Gastroesophageal sphincter (tissue), 4 donors: ENCODE measurements at regions not wholly inside any gene's neighbourhood (a gene's known extent, or its start where the extent isn't known, plus 50 kb on each side); places are given as distances from the start of the nearest gene placed in this dataset.
"Not testable (repeated sequence)": the region's sequence is repeated elsewhere in the genome, so short reads cannot be mapped to it uniquely, and the experiment has no call there.

Source experiments
- ATAC-seq: fragments of 150-250 bp; one replicate; pipeline ENCODE4 v1.9.1; 2016; ENCODE audit warnings: mild to moderate bottlenecking, moderate library complexity
- H3K27ac ChIP-seq, 4 donors: fragments of 200-600 bp; sonication (generic) in 3 of 4; 1 replicate in 3 of 4; 2 replicates in 1 of 4; pipeline ENCODE4 v1.5.1; 2016 to 2019
- H3K27me3 ChIP-seq: fragments of 200-600 bp; sonication (generic); one replicate; pipeline ENCODE4 v1.5.1; 2019
- H3K36me3 ChIP-seq, 2 donors: fragments of 200-600 bp; sonication (generic); one replicate each; pipeline ENCODE4 v1.5.1; 2019; ENCODE audit warnings: control low read depth in 1 of 2
- H3K4me1 ChIP-seq, 3 donors: fragments of 200-600 bp; sonication (generic); 1 replicate in 2 of 3; 2 replicates in 1 of 3; pipeline ENCODE4 v1.5.1; 2016 to 2019; ENCODE audit warnings: control low read depth in 2 of 3
- H3K4me3 ChIP-seq, 2 donors: fragments of 200-600 bp; sonication (generic); one replicate each; pipeline ENCODE4 v1.5.1; 2019; ENCODE audit warnings: mild to moderate bottlenecking in 1 of 2, moderate library complexity in 1 of 2
- H3K9me3 ChIP-seq, 3 donors: fragments of 200-600 bp; sonication (generic); one replicate each; pipeline ENCODE4 v1.5.1; 2017 to 2019; ENCODE audit warnings: control low read depth in 2 of 3
- EP300 ChIP-seq: sonication (generic); formaldehyde crosslinking; IDR thresholded peaks from one replicate; pipeline ENCODE4 v1.6.1; 2017; ENCODE audit warnings: antibody characterized with exemption, mild to moderate bottlenecking
- POLR2A ChIP-seq, 2 donors: fragments of 450-650 bp; IDR thresholded peaks; one replicate each; pipeline ENCODE4 v1.6.1; 2017; ENCODE audit warnings: antibody characterized with exemption in 2 of 2, mild to moderate bottlenecking in 2 of 2, moderate library complexity in 1 of 2
- POLR2AphosphoS5 ChIP-seq: sonication (generic); formaldehyde crosslinking; IDR thresholded peaks from one replicate; pipeline ENCODE4 v1.6.1; 2017; ENCODE audit warnings: antibody characterized with exemption
- WGBS, 2 donors: methylation state at CpG; one replicate each; pipeline ENCODE4 v1.1.5; 2018; ENCODE audit warnings: low coverage in 1 of 2; 5-methylcytosine and 5-hydroxymethylcytosine counted together
- TF ChIP-seq, protein P1 (sequence below), 4 experiments: fragments of 200-600 bp in 2 of 4; fragments of 450-650 bp in 2 of 4; sonication (generic) in 1 of 4; IDR thresholded peaks; one replicate each; pipeline ENCODE4 v1.5.1; 2017 to 2019; ENCODE audit warnings: antibody characterized with exemption in 4 of 4, mild to moderate bottlenecking in 2 of 4, moderate library complexity in 2 of 4

DNA sequence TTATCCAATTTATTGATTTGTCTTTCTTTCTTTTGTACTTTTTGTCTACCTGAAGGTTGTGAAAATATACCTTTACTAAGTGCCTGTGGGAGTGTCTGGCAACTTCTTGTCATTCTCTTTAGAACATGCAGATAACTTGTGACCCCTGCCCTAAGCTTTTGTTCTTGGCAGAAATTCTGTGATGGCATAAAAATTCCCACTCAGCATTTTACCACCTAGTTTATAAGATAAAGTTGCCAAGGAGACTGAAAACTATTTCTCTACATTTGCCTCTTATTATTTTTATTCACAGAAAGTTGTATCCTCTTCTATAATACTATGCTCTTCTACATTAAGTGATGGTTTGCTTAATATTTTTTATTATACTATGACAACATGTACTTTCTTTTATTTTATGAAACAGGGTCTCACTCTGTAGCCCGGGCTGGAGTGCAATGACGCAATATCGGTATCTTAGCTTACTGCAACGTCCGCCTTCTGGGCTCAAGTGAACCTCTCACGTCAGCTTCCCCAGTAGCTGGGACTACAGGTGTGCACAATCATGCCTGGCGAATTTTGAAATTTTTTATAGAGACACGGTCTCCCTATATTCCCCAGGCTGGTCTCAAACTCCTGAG lies 683.5 kb downstream of the ANKRD7 start:
- Histone ChIP-seq H3K27ac (no peak overlapping the region), H3K4me1 (no peaks in the 10 kb centered on the region), H3K4me3 (no peak overlapping the region), H3K36me3 (no peaks in the 10 kb centered on the region), H3K27me3 (no peaks in the 10 kb centered on the region), H3K9me3 (no peaks in the 10 kb centered on the region)
- ATAC-seq: no peak
- no peak for TF ChIP-seq POLR2AphosphoS5
- TF ChIP-seq EP300: no peak
- TF ChIP-seq, protein P1, sequence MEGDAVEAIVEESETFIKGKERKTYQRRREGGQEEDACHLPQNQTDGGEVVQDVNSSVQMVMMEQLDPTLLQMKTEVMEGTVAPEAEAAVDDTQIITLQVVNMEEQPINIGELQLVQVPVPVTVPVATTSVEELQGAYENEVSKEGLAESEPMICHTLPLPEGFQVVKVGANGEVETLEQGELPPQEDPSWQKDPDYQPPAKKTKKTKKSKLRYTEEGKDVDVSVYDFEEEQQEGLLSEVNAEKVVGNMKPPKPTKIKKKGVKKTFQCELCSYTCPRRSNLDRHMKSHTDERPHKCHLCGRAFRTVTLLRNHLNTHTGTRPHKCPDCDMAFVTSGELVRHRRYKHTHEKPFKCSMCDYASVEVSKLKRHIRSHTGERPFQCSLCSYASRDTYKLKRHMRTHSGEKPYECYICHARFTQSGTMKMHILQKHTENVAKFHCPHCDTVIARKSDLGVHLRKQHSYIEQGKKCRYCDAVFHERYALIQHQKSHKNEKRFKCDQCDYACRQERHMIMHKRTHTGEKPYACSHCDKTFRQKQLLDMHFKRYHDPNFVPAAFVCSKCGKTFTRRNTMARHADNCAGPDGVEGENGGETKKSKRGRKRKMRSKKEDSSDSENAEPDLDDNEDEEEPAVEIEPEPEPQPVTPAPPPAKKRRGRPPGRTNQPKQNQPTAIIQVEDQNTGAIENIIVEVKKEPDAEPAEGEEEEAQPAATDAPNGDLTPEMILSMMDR (IDR thresholded peaks at IDR 0.05): no peak
- TF ChIP-seq POLR2A (IDR thresholded peaks at IDR 0.05): no peak
- WGBS, 2 donors: 86 to 100% methylated on average over 4 to 8 of the region's 8 CpGs

DNA sequence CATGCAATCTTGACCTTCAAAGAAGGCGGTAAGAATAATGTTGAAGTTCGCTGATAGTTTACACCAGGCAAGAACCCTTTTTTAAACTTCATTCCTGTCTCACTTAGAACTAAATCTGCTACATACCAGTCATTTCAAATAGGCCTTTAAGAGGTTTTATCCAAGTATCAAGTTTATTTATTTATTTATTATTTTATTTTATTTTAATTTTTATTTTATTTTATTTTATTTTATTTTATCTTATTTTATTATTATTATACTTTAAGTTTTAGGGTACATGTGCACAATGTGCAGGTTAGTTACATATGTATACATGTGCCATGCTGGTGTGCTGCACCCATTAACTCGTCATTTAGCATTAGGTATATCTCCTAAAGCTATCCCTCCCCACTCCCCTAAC lies 691.6 kb downstream of the ANKRD7 start:
- H3K9me3 ChIP-seq, H3K27ac ChIP-seq, ATAC-seq, H3K27me3 ChIP-seq, H3K4me3 ChIP-seq, H3K4me1 ChIP-seq, H3K36me3 ChIP-seq: not testable (repeated sequence)
- WGBS, 2 donors: 92 to 97% methylated on average over 3 of the region's 3 CpGs

DNA sequence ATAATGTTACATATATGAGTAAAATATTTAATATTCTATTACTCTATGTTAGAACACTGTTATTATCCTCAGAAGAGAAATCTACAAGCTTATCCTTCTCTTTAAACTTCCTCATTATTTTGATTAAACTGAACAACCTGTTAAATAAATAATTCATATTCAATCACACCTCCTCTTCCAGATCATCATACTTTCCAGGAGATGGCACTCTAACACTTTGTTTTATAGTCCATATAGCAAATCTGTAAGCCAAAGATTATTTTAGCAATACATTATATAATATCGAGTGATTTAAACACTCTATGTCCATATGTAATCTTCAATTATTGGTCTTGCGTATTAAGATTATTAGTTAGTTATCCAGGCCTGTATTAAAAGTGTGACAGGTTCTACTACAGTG lies 694.1 kb downstream of the ANKRD7 start:
- H3K9me3 ChIP-seq: no peaks in the 10 kb centered on the region
- no peaks in the 10 kb centered on the region for H3K36me3 ChIP-seq
- H3K27me3 ChIP-seq: no peaks in the 10 kb centered on the region
- no peaks in the 10 kb centered on the region for H3K4me1 ChIP-seq
- no peak overlapping the region for H3K27ac ChIP-seq
- WGBS, 2 donors: 64 to 70% methylated on average over 2 of the region's 2 CpGs
- ATAC-seq: no peak
- TF ChIP-seq, protein P1 (IDR thresholded peaks at IDR 0.05): no peak
- TF ChIP-seq EP300 (no peak), POLR2A (IDR thresholded peaks at IDR 0.05) (no peak), POLR2AphosphoS5 (no peak)
- H3K4me3 ChIP-seq: no peak overlapping the region

DNA sequence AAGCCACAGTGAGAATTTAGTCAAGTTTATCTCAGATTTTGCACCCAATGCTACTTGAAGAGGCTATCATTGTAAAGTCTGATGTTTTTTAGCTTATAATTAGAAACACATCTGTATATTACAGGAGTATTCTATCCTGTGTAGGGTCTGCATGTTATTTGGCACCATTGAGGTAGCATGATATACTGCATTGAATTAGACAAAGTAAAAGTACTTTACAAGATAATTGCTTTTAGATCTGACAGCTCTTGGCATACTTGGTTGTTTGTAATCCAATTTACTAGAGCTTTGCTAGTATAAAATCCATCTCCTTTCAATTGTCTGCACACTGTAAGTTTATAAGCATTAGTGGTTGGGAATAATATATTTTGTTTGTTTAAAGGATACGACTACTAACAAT lies 714.3 kb downstream of the ANKRD7 start:
- Histone ChIP-seq H3K27ac (no peak overlapping the region), H3K27me3 (no peaks in the 10 kb centered on the region), H3K36me3 (no peaks in the 10 kb centered on the region), H3K4me1 (no peaks in the 10 kb centered on the region), H3K9me3 (no peaks in the 10 kb centered on the region), H3K4me3 (no peak overlapping the region)
- no peak for ATAC-seq
- 79 to 82% methylated on average over 1 of the region's 1 CpG for whole genome bisulfite sequencing, 2 donors
- TF ChIP-seq POLR2AphosphoS5 (no peak), POLR2A (IDR thresholded peaks at IDR 0.05) (no peak), EP300 (no peak)
- TF ChIP-seq, protein P1 (IDR thresholded peaks at IDR 0.05): no peak

DNA sequence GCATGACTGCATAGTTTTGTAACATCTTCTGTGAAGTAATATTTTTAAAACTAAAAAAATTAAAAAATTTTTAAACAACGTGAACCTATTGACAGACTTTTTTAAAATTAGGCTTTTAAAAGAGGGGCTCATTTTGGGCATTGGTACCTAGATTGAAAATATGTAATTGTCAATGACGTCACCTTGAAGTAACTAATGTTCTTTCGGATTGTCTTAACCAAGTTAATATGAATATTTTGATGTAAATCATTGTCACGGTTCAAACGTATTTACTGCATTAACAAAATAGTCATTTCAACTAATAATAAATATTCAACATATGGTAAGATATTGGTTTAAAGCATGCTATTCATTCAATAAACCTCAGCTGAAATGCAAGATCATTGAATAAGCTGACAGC lies 719.8 kb downstream of the ANKRD7 start:
- no peak overlapping the region for H3K4me3 ChIP-seq
- H3K27ac ChIP-seq: no peak overlapping the region
- no peak for TF ChIP-seq EP300
- TF ChIP-seq POLR2AphosphoS5: no peak
- no peak for TF ChIP-seq POLR2A (IDR thresholded peaks at IDR 0.05)
- TF ChIP-seq, protein P1 (IDR thresholded peaks at IDR 0.05): no peak
- ATAC-seq: no peak
- WGBS, 2 donors: 84 to 88% methylated on average over 5 of the region's 5 CpGs
- H3K4me1 ChIP-seq: no peaks in the 10 kb centered on the region
- no peaks in the 10 kb centered on the region for H3K36me3 ChIP-seq
- no peaks in the 10 kb centered on the region for H3K27me3 ChIP-seq
- H3K9me3 ChIP-seq: peaks cover 0 to 7% (median 0%) of the 10 kb centered on the region in 3 donors
